K562 (cell line): ENCODE measurements at regions not wholly inside any gene's neighbourhood (a gene's known extent, or its start where the extent isn't known, plus 50 kb on each side); places are given as distances from the start of the nearest gene placed in this dataset.

Source experiments
- CBX3 ChIP-seq, 2 experiments: IDR thresholded peaks; 1 replicate in 1 of 2; 2 replicates in 1 of 2; pipeline ENCODE4 v1.6.1; 2012; ENCODE audit warnings: inconsistent platforms in 2 of 2, low read length in 2 of 2, borderline replicate concordance in 1 of 2, control low read depth in 1 of 2
- CREM ChIP-seq: IDR thresholded peaks from 2 replicates; pipeline ENCODE4 v1.6.1; 2014; ENCODE audit warnings: antibody characterized with exemption, low read depth
- CTCF ChIP-seq, 3 experiments: IDR thresholded peaks in 2 of 3; conservative IDR thresholded peaks in 1 of 3; 2 replicates each; pipeline ENCODE4 v1.5.1; 2011 to 2012; ENCODE audit warnings: low read length in 3 of 3, mild to moderate bottlenecking in 3 of 3, control low read depth in 2 of 3, improper control_type of control experiment in 1 of 3, inconsistent platforms in 1 of 3, low read depth in 1 of 3, mixed read lengths in 1 of 3, moderate library complexity in 1 of 3; ENCODE audit not compliant: insufficient read depth in 2 of 3
- LEF1 ChIP-seq: fragments of 450-650 bp; IDR thresholded peaks from 2 replicates; pipeline ENCODE4 v1.6.1; 2016; ENCODE audit warnings: mild to moderate bottlenecking
- NR1H2 ChIP-seq: sonication (generic); formaldehyde crosslinking; IDR thresholded peaks from 2 replicates; pipeline ENCODE4 v1.4.0; 2020; ENCODE audit warnings: mild to moderate bottlenecking, missing genetic modification reagents
- POLR2A ChIP-seq: fragments of 450-650 bp; conservative IDR thresholded peaks from 2 replicates; pipeline ENCODE4 v1.6.1; 2016
- RFX5 ChIP-seq: IDR thresholded peaks from 2 replicates; pipeline ENCODE4 v1.6.1; 2011; ENCODE audit warnings: low read depth, mild to moderate bottlenecking, improper control_type of control experiment, low read length
- SIRT6 ChIP-seq: IDR thresholded peaks from one replicate; pipeline ENCODE4 v1.6.1; 2012; ENCODE audit warnings: low read depth, mild to moderate bottlenecking, control low read depth, inconsistent platforms, low read length, moderate library complexity
- STAT6 ChIP-seq: sonication (generic); formaldehyde crosslinking; IDR thresholded peaks from 2 replicates; pipeline ENCODE4 v1.8.1; 2023; ENCODE audit warnings: mild to moderate bottlenecking, missing genetic modification reagents
- TCF7 ChIP-seq: sonication (generic); IDR thresholded peaks from 2 replicates; pipeline ENCODE4 v1.6.1; 2016; ENCODE audit warnings: antibody characterized with exemption, borderline replicate concordance
- ZKSCAN8 ChIP-seq: fragments of 200-800 bp; sonication (Bioruptor generic); IDR thresholded peaks from 2 replicates; pipeline ENCODE4 v1.6.1; 2016; ENCODE audit warnings: missing genetic modification characterization, missing compliant biosample characterization
- ZNF23 ChIP-seq: fragments of 250-450 bp; sonication (Bioruptor Pico); IDR thresholded peaks from 2 replicates; pipeline ENCODE4 v1.4.0; 2020; ENCODE audit warnings: mild to moderate bottlenecking

DNA sequence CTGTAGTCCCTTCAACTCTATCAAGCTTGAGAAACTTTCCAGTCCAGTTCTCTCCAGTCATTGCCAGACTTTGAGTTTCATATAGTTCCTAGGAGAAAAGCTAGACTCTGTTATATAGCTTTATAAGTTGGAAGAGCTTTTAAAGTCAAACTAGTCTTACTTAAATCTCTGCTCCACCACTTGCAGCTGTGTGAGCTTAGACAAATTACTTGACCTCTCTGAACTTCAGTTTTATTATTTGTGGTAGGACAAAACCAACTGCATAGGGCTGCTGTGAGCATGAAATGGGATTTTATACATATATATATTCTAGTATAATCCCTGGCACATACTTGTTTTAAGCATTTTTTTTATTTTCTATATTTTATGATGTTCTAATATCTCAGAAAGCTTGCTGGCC, 338.7 kb upstream of the NR5A2 start:
- no peak for TF ChIP-seq ZKSCAN8 (CRISPR knock-in tag)
- TF ChIP-seq RFX5 = no peak
- no peak for TF ChIP-seq POLR2A
- no peak for TF ChIP-seq ZNF23 (CRISPR knock-in tag)
- no peak for TF ChIP-seq CTCF (IDR thresholded peaks at IDR 0.05 in 2 of 3, conservative IDR thresholded peaks at IDR 0.05 in 1 of 3; ENCODE audit: insufficient read depth in 2 of 3, low read depth in 1 of 3, low read length in 3 of 3)
- no peak for TF ChIP-seq CREM
- TF ChIP-seq STAT6 (CRISPR knock-in tag) = no peak
- TF ChIP-seq LEF1 = no peak
- no peak for TF ChIP-seq SIRT6
- no peak for TF ChIP-seq TCF7
- TF ChIP-seq CBX3 (IDR thresholded peaks at IDR 0.05; ENCODE audit: borderline replicate concordance in 1 of 2, low read length in 2 of 2) = no peak
- TF ChIP-seq NR1H2 (CRISPR knock-in tag) = no peak
